ENCODE measurements at regions not wholly inside any gene's neighbourhood (a gene's known extent, or its start where the extent isn't known, plus 50 kb on each side); places are given as distances from the start of the nearest gene placed in this dataset.

DNA sequence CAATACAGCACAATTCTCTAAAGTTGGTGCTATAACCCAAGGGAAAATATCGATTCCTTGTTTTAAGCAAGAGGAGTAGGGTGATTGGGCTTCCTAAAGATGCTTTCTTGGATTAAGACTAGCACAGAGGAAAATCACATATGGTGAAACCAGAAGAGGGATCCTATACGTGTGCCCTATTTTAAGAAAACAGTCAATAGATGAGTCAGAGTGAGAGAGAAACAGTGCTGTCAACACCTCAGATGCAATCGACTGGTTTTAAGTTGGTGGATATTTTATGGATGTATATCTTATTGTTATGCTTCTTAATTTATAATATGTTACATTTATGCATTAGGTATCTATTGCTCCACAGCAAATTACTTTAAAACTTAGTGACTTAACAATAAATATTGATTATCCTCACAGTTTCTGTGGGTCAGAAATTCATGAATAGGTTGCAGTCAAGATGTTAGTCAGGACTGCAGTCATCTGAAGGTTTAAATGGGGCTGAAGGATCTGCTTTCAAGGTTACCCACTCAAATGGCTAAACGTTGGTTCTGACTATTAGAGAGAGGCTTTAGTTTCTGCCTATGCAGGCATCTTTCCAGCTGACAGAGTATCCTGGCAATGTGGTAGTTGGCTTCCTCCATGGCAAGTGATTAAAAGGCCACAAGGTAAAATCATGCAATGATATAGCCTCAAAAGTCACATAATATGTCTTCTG is 61.6 kb upstream of the DEPDC1 start:
- TF ChIP-seq, protein P1, sequence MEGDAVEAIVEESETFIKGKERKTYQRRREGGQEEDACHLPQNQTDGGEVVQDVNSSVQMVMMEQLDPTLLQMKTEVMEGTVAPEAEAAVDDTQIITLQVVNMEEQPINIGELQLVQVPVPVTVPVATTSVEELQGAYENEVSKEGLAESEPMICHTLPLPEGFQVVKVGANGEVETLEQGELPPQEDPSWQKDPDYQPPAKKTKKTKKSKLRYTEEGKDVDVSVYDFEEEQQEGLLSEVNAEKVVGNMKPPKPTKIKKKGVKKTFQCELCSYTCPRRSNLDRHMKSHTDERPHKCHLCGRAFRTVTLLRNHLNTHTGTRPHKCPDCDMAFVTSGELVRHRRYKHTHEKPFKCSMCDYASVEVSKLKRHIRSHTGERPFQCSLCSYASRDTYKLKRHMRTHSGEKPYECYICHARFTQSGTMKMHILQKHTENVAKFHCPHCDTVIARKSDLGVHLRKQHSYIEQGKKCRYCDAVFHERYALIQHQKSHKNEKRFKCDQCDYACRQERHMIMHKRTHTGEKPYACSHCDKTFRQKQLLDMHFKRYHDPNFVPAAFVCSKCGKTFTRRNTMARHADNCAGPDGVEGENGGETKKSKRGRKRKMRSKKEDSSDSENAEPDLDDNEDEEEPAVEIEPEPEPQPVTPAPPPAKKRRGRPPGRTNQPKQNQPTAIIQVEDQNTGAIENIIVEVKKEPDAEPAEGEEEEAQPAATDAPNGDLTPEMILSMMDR (IDR thresholded peaks at IDR 0.05; ENCODE audit: poor library complexity, severe bottlenecking) = no peak
- TF ChIP-seq TAF1 (IDR thresholded peaks at IDR 0.05; ENCODE audit: low read depth) = no peak
- TF ChIP-seq EP300 (conservative IDR thresholded peaks at IDR 0.05; ENCODE audit: poor library complexity, severe bottlenecking) = no peak
- TF ChIP-seq EZH2 (IDR thresholded peaks at IDR 0.05; ENCODE audit: borderline replicate concordance, insufficient read depth, low read length, poor library complexity, severe bottlenecking) = no peak
- no peak for TF ChIP-seq MXI1 (conservative IDR thresholded peaks at IDR 0.05; ENCODE audit: poor library complexity, severe bottlenecking)
- no peak for TF ChIP-seq POLR2AphosphoS5 (IDR thresholded peaks at IDR 0.05)
